GM23338 (cell line): ENCODE measurements at regions not wholly inside any gene's neighbourhood (a gene's known extent, or its start where the extent isn't known, plus 50 kb on each side); places are given as distances from the start of the nearest gene placed in this dataset.

Experiments used
- ATAC-seq: fragments of 200-7000 bp; cut with Tn5 transposase; 3 replicates; pipeline ENCODE4 v1.9.1; 2020
- DNase-seq: peaks from one replicate; pipeline ENCODE4 v3.0.0-alpha.2; 2015; ENCODE audit warnings: low spot score
- H2AFZ ChIP-seq: fragments of 200-600 bp; sonication (generic); 2 replicates; pipeline ENCODE4 v1.8.0; 2016; ENCODE audit warnings: antibody characterized with exemption, mild to moderate bottlenecking, moderate library complexity
- H3F3A ChIP-seq: fragments of 200-600 bp; sonication (generic); replicated peaks from 2 replicates; pipeline ENCODE4 v1.8.0; 2017; ENCODE audit warnings: antibody characterized with exemption, mixed run types, low read depth
- H3K27ac ChIP-seq: fragments of 200-600 bp; sonication (generic); 2 replicates; pipeline ENCODE4 v1.6.1; 2016; ENCODE audit warnings: low read depth
- H3K27me3 ChIP-seq: fragments of 200-600 bp; sonication (generic); 2 replicates; pipeline ENCODE4 v1.8.0; 2016; ENCODE audit warnings: mild to moderate bottlenecking, mixed run types, moderate library complexity; ENCODE audit not compliant: insufficient read depth
- H3K36me3 ChIP-seq: fragments of 200-600 bp; sonication (generic); 2 replicates; pipeline ENCODE4 v1.8.0; 2016; ENCODE audit warnings: mild to moderate bottlenecking; ENCODE audit not compliant: insufficient read depth
- H3K4me1 ChIP-seq: fragments of 200-600 bp; sonication (generic); 2 replicates; pipeline ENCODE4 v1.8.0; 2016; ENCODE audit warnings: mild to moderate bottlenecking, moderate library complexity; ENCODE audit not compliant: insufficient read depth
- H3K4me2 ChIP-seq: fragments of 200-600 bp; sonication (generic); 2 replicates; pipeline ENCODE4 v1.7.1; 2017; ENCODE audit warnings: mixed run types
- H3K4me3 ChIP-seq: fragments of 200-600 bp; sonication (generic); 2 replicates; pipeline ENCODE4 v1.6.1; 2016; ENCODE audit warnings: mixed run types
- H3K79me2 ChIP-seq: fragments of 200-600 bp; sonication (generic); replicated peaks from 2 replicates; pipeline ENCODE4 v1.8.0; 2017; ENCODE audit warnings: mild to moderate bottlenecking; ENCODE audit not compliant: insufficient read depth
- H3K9me2 ChIP-seq: fragments of 200-600 bp; sonication (generic); 2 replicates; pipeline ENCODE4 v1.8.0; 2017; ENCODE audit not compliant: insufficient read depth
- H4K20me1 ChIP-seq: fragments of 200-600 bp; sonication (generic); replicated peaks from 2 replicates; pipeline ENCODE4 v1.8.0; 2017; ENCODE audit warnings: mild to moderate bottlenecking; ENCODE audit not compliant: insufficient read depth
- H3K27ac Mint-ChIP-seq: 2 replicates; pipeline ENCODE4 v1.8.0; 2020; ENCODE audit warnings: inconsistent platforms, mild to moderate bottlenecking, moderate library complexity, mixed read lengths
- H3K27me3 Mint-ChIP-seq: 3 replicates; pipeline ENCODE4 v1.8.0; 2022; ENCODE audit warnings: low read depth, mild to moderate bottlenecking, moderate library complexity, mixed read lengths, inconsistent platforms; ENCODE audit not compliant: insufficient read depth, poor library complexity
- H3K36me3 Mint-ChIP-seq: 3 replicates; pipeline ENCODE4 v1.8.0; 2021; ENCODE audit warnings: low read depth, mild to moderate bottlenecking, inconsistent platforms, moderate library complexity, mixed read lengths
- H3K4me1 Mint-ChIP-seq: 3 replicates; pipeline ENCODE4 v1.8.0; 2020; ENCODE audit warnings: mild to moderate bottlenecking, inconsistent platforms, mixed read lengths
- H3K4me3 Mint-ChIP-seq: 3 replicates; pipeline ENCODE4 v1.8.0; 2021; ENCODE audit warnings: moderate library complexity, mild to moderate bottlenecking, inconsistent platforms, mixed read lengths
- H3K9me3 Mint-ChIP-seq: 3 replicates; pipeline ENCODE4 v1.8.0; 2020; ENCODE audit warnings: moderate library complexity, mild to moderate bottlenecking, inconsistent platforms, mixed read lengths
- CTCF ChIP-seq, 2 experiments: fragments of 200-600 bp in 1 of 2; sonication (generic) in 1 of 2; conservative IDR thresholded peaks; 2 replicates each; pipeline versions ENCODE4 v1.5.1 to v1.6.1; 2016 to 2017; ENCODE audit warnings: antibody characterized with exemption in 2 of 2, low read depth in 2 of 2, mild to moderate bottlenecking in 2 of 2, moderate library complexity in 1 of 2
- ETS1 ChIP-seq: IDR thresholded peaks from 2 replicates; pipeline ENCODE4 v1.6.1; 2016; ENCODE audit warnings: antibody characterized with exemption
- EZH2 ChIP-seq: fragments of 200-600 bp; sonication (generic); IDR thresholded peaks from one replicate; pipeline ENCODE4 v1.8.0; 2017; ENCODE audit warnings: antibody characterized with exemption, mild to moderate bottlenecking, low read depth; ENCODE audit not compliant: unreplicated experiment
- EZH2phosphoT487 ChIP-seq: fragments of 200-600 bp; sonication (generic); IDR thresholded peaks from one replicate; pipeline ENCODE4 v1.8.1; 2018; ENCODE audit warnings: antibody characterized with exemption; ENCODE audit not compliant: unreplicated experiment
- NANOG ChIP-seq: IDR thresholded peaks from 2 replicates; pipeline ENCODE4 v1.6.1; 2016; ENCODE audit warnings: antibody characterized with exemption, borderline replicate concordance
- POLR2AphosphoS5 ChIP-seq: IDR thresholded peaks from 2 replicates; pipeline ENCODE4 v1.6.1; 2016; ENCODE audit warnings: antibody characterized with exemption, low read depth
- REST ChIP-seq: IDR thresholded peaks from one replicate; pipeline ENCODE4 v1.6.1; 2018; ENCODE audit warnings: antibody characterized with exemption; ENCODE audit not compliant: unreplicated experiment
- STAT1 ChIP-seq: IDR thresholded peaks from one replicate; pipeline ENCODE4 v1.6.1; 2016; ENCODE audit warnings: antibody characterized with exemption; ENCODE audit not compliant: unreplicated experiment
- ZNF331 ChIP-seq: fragments of 250-450 bp; sonication (Bioruptor Pico); IDR thresholded peaks from 2 replicates; pipeline ENCODE4 v1.5.0; 2020; ENCODE audit warnings: low read depth, mild to moderate bottlenecking, moderate library complexity
- ZNF462 ChIP-seq: fragments of 250-450 bp; sonication (Bioruptor Pico); IDR thresholded peaks from 2 replicates; pipeline ENCODE4 v1.5.0; 2020; ENCODE audit warnings: mild to moderate bottlenecking, moderate library complexity

GRCh38 chr9:88684845-88685244, 149.9 kb downstream of the NXNL2 start (continued):
- TF ChIP-seq ZNF462 (CRISPR knock-in tag), result no peak
- no peak for TF ChIP-seq EZH2
- no peak for TF ChIP-seq STAT1
- TF ChIP-seq EZH2phosphoT487, result no peak
- TF ChIP-seq CTCF (conservative IDR thresholded peaks at IDR 0.05; ENCODE audit: low read depth in 2 of 2), result no peak
- no peak for TF ChIP-seq ZNF331 (CRISPR knock-in tag)

GRCh38 chr9:88685966-88686365, 151.0 kb downstream of the NXNL2 start:
- Mint-ChIP-seq H3K36me3 (no peaks in the 10 kb centered on the region), H3K4me1 (0 out of 3 replicates have a peak, but pooled peaks cover 2% of the 10 kb centered on the region), H3K4me3 (no peak overlapping the region)
- no peak for TF ChIP-seq ZNF331 (CRISPR knock-in tag)
- no peak for TF ChIP-seq EZH2
- TF ChIP-seq POLR2AphosphoS5, result no peak
- TF ChIP-seq NANOG, result no peak
- TF ChIP-seq REST, result no peak
- TF ChIP-seq ETS1, result no peak

More at GRCh38 chr9:88685966-88686365, 151.0 kb downstream of the NXNL2 start:
- Histone ChIP-seq H2AFZ (no peak overlapping the region), H3K4me2 (no peak overlapping the region), H3F3A (no peaks in the 10 kb centered on the region), H3K36me3 (no peaks in the 10 kb centered on the region), H4K20me1 (no peaks in the 10 kb centered on the region), H3K4me3 (no peak overlapping the region), H3K9me2 (0 out of 2 replicates have a peak, but pooled peaks cover 4% of the 10 kb centered on the region), H3K4me1 (no peaks in the 10 kb centered on the region), H3K79me2 (no peaks in the 10 kb centered on the region), H3K27ac (no peak overlapping the region), H3K27me3 (no peaks in the 10 kb centered on the region)
- no peaks in the 10 kb centered on the region for H3K27me3 Mint-ChIP-seq
- H3K27ac Mint-ChIP-seq, result no peak overlapping the region
- no peak for ATAC-seq
- peaks cover 14% of the 10 kb centered on the region for H3K9me3 Mint-ChIP-seq
- no peak for DNase-seq
